ENCODE measurements at regions not wholly inside any gene's neighbourhood (a gene's known extent, or its start where the extent isn't known, plus 50 kb on each side); places are given as distances from the start of the nearest gene placed in this dataset.

GRCh38 chr15:95953032-95953431, 377.5 kb upstream of the NR2F2 start:
- TF ChIP-seq POLR2A (IDR thresholded peaks at IDR 0.05) (no peak), CTCF (IDR thresholded peaks at IDR 0.05) (no peak), EP300 (IDR thresholded peaks at IDR 0.05) (no peak), POLR2AphosphoS5 (IDR thresholded peaks at IDR 0.05) (no peak)

Measured in suprapubic skin (tissue), 4 donors.